GM18951 (cell line): ENCODE measurements at regions not wholly inside any gene's neighbourhood (a gene's known extent, or its start where the extent isn't known, plus 50 kb on each side); places are given as distances from the start of the nearest gene placed in this dataset.
"Not testable (repeated sequence)": the region's sequence is repeated elsewhere in the genome, so short reads cannot be mapped to it uniquely, and the experiment has no call there.

Source experiments
- POLR2A ChIP-seq: IDR thresholded peaks from 4 replicates; pipeline ENCODE4 v1.6.1; 2011; ENCODE audit warnings: mild to moderate bottlenecking; ENCODE audit not compliant: insufficient read length, insufficient read depth; ENCODE audit errors: extremely low read depth
- in situ Hi-C: fragments of 300-500 bp; cut with MboI; formaldehyde crosslinking; loops from one replicate; pipeline ENCODE4 v1.12.0; 2022; ENCODE audit warnings: low sequenced_read_pairs, mixed read lengths, inconsistent platforms; ENCODE audit not compliant: unreplicated experiment

- in situ Hi-C loops: no loop called here
- no peak for TF ChIP-seq POLR2A
Measured at GRCh38 chr2:142544173-142544572, 333.3 kb upstream of the KYNU start.

- no peak for TF ChIP-seq POLR2A
- in situ Hi-C loops: no loop called here
Measured at GRCh38 chr2:142542431-142542910, 335.0 kb upstream of the KYNU start.

GRCh38 chr2:142536966-142537365, 340.5 kb upstream of the KYNU start:
- no peak for TF ChIP-seq POLR2A
- in situ Hi-C loops: no loop called here

GRCh38 chr2:142536492-142536891, 341.0 kb upstream of the KYNU start:
- in situ Hi-C loops: no loop called here
- TF ChIP-seq POLR2A: no peak

GRCh38 chr2:142535311-142535710, 342.2 kb upstream of the KYNU start:
- in situ Hi-C loops: no loop called here
- no peak for TF ChIP-seq POLR2A

- no peak for TF ChIP-seq POLR2A
- in situ Hi-C loops: no loop called here
Measured at GRCh38 chr2:142533177-142533576, 344.3 kb upstream of the KYNU start.

GRCh38 chr2:142531377-142531776, 346.1 kb upstream of the KYNU start:
- in situ Hi-C loops: no loop called here
- TF ChIP-seq POLR2A: no peak

GRCh38 chr2:142525720-142526119, 351.7 kb upstream of the KYNU start:
- no peak for TF ChIP-seq POLR2A
- in situ Hi-C loops: no loop called here

- no peak for TF ChIP-seq POLR2A
- in situ Hi-C loops: no loop called here
Measured at GRCh38 chr2:142521492-142521891, 356.0 kb upstream of the KYNU start.

- in situ Hi-C loops: no loop called here
- TF ChIP-seq POLR2A: no peak
Measured at GRCh38 chr2:142515493-142515892, 362.0 kb upstream of the KYNU start.

- in situ Hi-C loops: no loop called here
- no peak for TF ChIP-seq POLR2A
Measured at GRCh38 chr2:142509401-142509800, 368.1 kb upstream of the KYNU start.

- no peak for TF ChIP-seq POLR2A
- in situ Hi-C loops: no loop called here
Measured at GRCh38 chr2:142504754-142505153, 372.7 kb upstream of the KYNU start.

- no peak for TF ChIP-seq POLR2A
Measured at GRCh38 chr2:142502402-142502801, 371.6 kb upstream of the LRP1B start.

GRCh38 chr2:142495141-142495540, 364.3 kb upstream of the LRP1B start:
- in situ Hi-C loops: no loop called here
- no peak for TF ChIP-seq POLR2A

More at GRCh38 chr2:142502402-142502801, 371.6 kb upstream of the LRP1B start:
- in situ Hi-C loops: no loop called here

- in situ Hi-C loops: not testable (repeated sequence)
Measured at GRCh38 chr2:142489631-142490030, 358.8 kb upstream of the LRP1B start.
